Endothelial cell of umbilical vein (primary cell): ENCODE measurements at regions not wholly inside any gene's neighbourhood (a gene's known extent, or its start where the extent isn't known, plus 50 kb on each side); places are given as distances from the start of the nearest gene placed in this dataset.
"Not testable (repeated sequence)": the region's sequence is repeated elsewhere in the genome, so short reads cannot be mapped to it uniquely, and the experiment has no call there.

Experiments used
- BruUV-seq: library from RNA; stranded (reverse); fragments of 400-500 nt; replicated peaks from 2 replicates; lab custom pipeline; 2021; lab: Mats Ljungman, UMichigan
- CTCF ChIA-PET: fragments of 300-600, 350-600 bp; sonication (Branson Sonifier 250); formaldehyde crosslinking; loops from one replicate; lab custom pipeline; 2021; ENCODE audit warnings: antibody characterized with exemption, inconsistent platforms; lab: Charles Lee
- POLR2A ChIA-PET: fragments of 300-600, 350-600 bp; sonication (Branson Sonifier 250); formaldehyde crosslinking; loops from one replicate; lab custom pipeline; 2021; ENCODE audit warnings: antibody characterized with exemption, inconsistent platforms; lab: Charles Lee
- DNase-seq: peaks from one replicate; pipeline ENCODE4 v3.0.0-alpha.2; 2011; ENCODE audit warnings: low read depth, low spot score
- FAIRE-seq: peaks from 2 replicates; lab custom pipeline; 2011; peaks lifted over from hg19 to GRCh38; lab: Jason Lieb, UNC
- H2AFZ ChIP-seq: 2 replicates; pipeline ENCODE4 v1.6.0; 2012; ENCODE audit warnings: low read depth, low read length, control low read depth, inconsistent platforms
- H3K27ac ChIP-seq: 2 replicates; pipeline ENCODE4 v1.5.1; 2011; ENCODE audit warnings: low read depth, mild to moderate bottlenecking, control low read depth, low read length, moderate library complexity; ENCODE audit not compliant: insufficient read depth
- H3K27me3 ChIP-seq, 2 experiments: 2 replicates each; pipeline versions ENCODE4 v1.6.0 to v1.6.1; 2011; ENCODE audit warnings: low read length in 2 of 2, mixed read lengths in 1 of 2; ENCODE audit not compliant: control insufficient read depth in 2 of 2, insufficient read depth in 2 of 2
- H3K36me3 ChIP-seq, 2 experiments: 2 replicates in 1 of 2; 3 replicates in 1 of 2; pipeline ENCODE4 v1.5.1; 2011; ENCODE audit warnings: low read length in 2 of 2, mild to moderate bottlenecking in 1 of 2, moderate library complexity in 1 of 2; ENCODE audit not compliant: control insufficient read depth in 2 of 2, insufficient read depth in 2 of 2; ENCODE audit errors: extremely low read depth in 1 of 2
- H3K4me1 ChIP-seq: 3 replicates; pipeline ENCODE4 v1.5.1; 2011; ENCODE audit warnings: mild to moderate bottlenecking, low read length; ENCODE audit not compliant: control insufficient read depth, insufficient read depth; ENCODE audit errors: extremely low read depth
- H3K4me2 ChIP-seq: 2 replicates; pipeline ENCODE4 v1.6.1; 2011; ENCODE audit warnings: low read length, control low read depth, mixed read lengths; ENCODE audit not compliant: insufficient read depth
- H3K4me3 ChIP-seq, 3 experiments: fragments of 200-600 bp in 1 of 3; sonication (generic), shearing (Covaris generic) in 1 of 3; replicated peaks in 1 of 3; 2 replicates each; pipeline ENCODE4 v1.5.1; 2011 to 2016; ENCODE audit warnings: control low read depth in 3 of 3, low read length in 3 of 3, mild to moderate bottlenecking in 2 of 3, inconsistent platforms in 1 of 3, low read depth in 1 of 3, moderate library complexity in 1 of 3; ENCODE audit not compliant: insufficient read depth in 1 of 3
- H3K79me2 ChIP-seq: 2 replicates; pipeline ENCODE4 v1.6.0; 2012; ENCODE audit warnings: low read length, inconsistent platforms; ENCODE audit not compliant: control insufficient read depth, insufficient read depth
- H3K9ac ChIP-seq: replicated peaks from 2 replicates; pipeline ENCODE3; 2011; ENCODE audit warnings: low read length, control low read depth; ENCODE audit not compliant: insufficient read depth; ENCODE audit errors: extremely low read depth
- H3K9me1 ChIP-seq: replicated peaks from 3 replicates; pipeline ENCODE4 v1.6.0; 2011; ENCODE audit warnings: mild to moderate bottlenecking, low read length; ENCODE audit not compliant: control insufficient read depth, insufficient read depth; ENCODE audit errors: extremely low read depth
- H3K9me3 ChIP-seq: replicated peaks from 2 replicates; pipeline ENCODE4 v1.5.1; 2012; ENCODE audit warnings: low read length, inconsistent platforms; ENCODE audit not compliant: control insufficient read depth, insufficient read depth
- H4K20me1 ChIP-seq: replicated peaks from 2 replicates; pipeline ENCODE3; 2011; ENCODE audit warnings: mild to moderate bottlenecking, low read length; ENCODE audit not compliant: control insufficient read depth, insufficient read depth; ENCODE audit errors: extremely low read depth
- POLR2AphosphoS5 ChIP-seq: IDR thresholded peaks from 2 replicates; pipeline ENCODE4 v1.6.1; 2012; ENCODE audit warnings: low read depth, mild to moderate bottlenecking, control low read depth, low read length, moderate library complexity; ENCODE audit not compliant: insufficient read depth
- dilution Hi-C: fragments of 300-500 bp; cut with MboI; formaldehyde crosslinking; loops from one replicate; pipeline ENCODE4 v1.15.0; 2019; ENCODE audit warnings: low sequenced_read_pairs; ENCODE audit not compliant: extremely low pct_ligation_motif_present
- intact Hi-C: fragments of 100-400 bp; cut with micrococcal nuclease; formaldehyde crosslinking; loops from one replicate; pipeline ENCODE4 v1.10.0; 2022

- no peak for FAIRE-seq
- no peaks in the 10 kb centered on the region for H3K79me2 ChIP-seq
These were observed 113.5 kb upstream of the TNPO1 start for GRCh38 chr5:72702881-72703434.

GRCh38 chr5:72702105-72702504 is 114.4 kb upstream of the TNPO1 start:
- H3K9ac ChIP-seq, H3K36me3 ChIP-seq, H4K20me1 ChIP-seq, H3K27me3 ChIP-seq, H3K4me3 ChIP-seq, DNase-seq, POLR2A ChIA-PET, H3K9me1 ChIP-seq, BruUV-seq, H2AFZ ChIP-seq, H3K27ac ChIP-seq, H3K4me2 ChIP-seq, CTCF ChIA-PET, H3K4me1 ChIP-seq, H3K79me2 ChIP-seq, H3K9me3 ChIP-seq, dilution Hi-C loops, FAIRE-seq: not testable (repeated sequence)
- intact Hi-C loops, result loop anchor here (10.0 kb wide), 1 partner anchor 77 kb away; no protein-coding TSS in a partner anchor

More at GRCh38 chr5:72702881-72703434, 113.5 kb upstream of the TNPO1 start:
- Histone ChIP-seq H2AFZ (no peak overlapping the region), H3K9me3 (no peaks in the 10 kb centered on the region), H3K27ac (no peak overlapping the region), H4K20me1 (no peaks in the 10 kb centered on the region), H3K4me3 (no peak overlapping the region), H3K36me3 (no peaks in the 10 kb centered on the region), H3K27me3 (no peaks in the 10 kb centered on the region), H3K9me1 (no peaks in the 10 kb centered on the region), H3K4me1 (no peaks in the 10 kb centered on the region), H3K9ac (no peak overlapping the region), H3K4me2 (no peak overlapping the region)
- DNase-seq, result no peak
- no TSS peak for BruUV-seq
- TF ChIP-seq POLR2AphosphoS5, result no peak
- intact Hi-C loops, result loop anchor here (10.0 kb wide), 1 partner anchor 78 kb away; no protein-coding TSS in a partner anchor
- ChIA-PET CTCF (no interaction called here), POLR2A (no interaction called here)
- dilution Hi-C loops, result no loop called here
